ENCODE measurements at regions not wholly inside any gene's neighbourhood (a gene's known extent, or its start where the extent isn't known, plus 50 kb on each side); places are given as distances from the start of the nearest gene placed in this dataset.

DNA sequence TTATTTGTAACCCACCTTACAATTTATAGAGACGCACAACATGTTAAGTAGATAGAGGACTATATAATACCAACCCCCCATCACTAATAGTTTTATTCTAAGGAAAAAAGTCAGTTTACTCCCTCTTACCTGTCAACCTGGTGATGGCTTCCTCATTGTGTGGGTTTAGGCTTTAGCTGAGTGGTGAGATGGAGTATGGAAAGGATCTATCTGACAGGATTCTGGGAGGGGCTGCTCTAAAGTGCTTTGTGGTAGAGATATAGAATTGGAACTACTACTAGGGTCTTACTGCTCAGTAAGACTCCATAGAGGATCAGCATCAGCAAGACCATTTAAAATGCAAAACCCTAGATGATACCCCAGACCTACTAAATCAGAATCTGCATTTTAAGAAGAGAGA is 82.1 kb upstream of the IFNE start:
- Histone ChIP-seq H3K27me3 (peaks cover 0 to 4% of the 10 kb centered on the region in 2 donors), H3K36me3 (no peaks in the 10 kb centered on the region), H3K4me3 (no peak overlapping the region), H3K27ac (no peak overlapping the region), H3K4me1 (peaks cover 0 to 4% (median 2%) of the 10 kb centered on the region in 4 donors), H3K9me3 (no peaks in the 10 kb centered on the region)
- DNase-seq: no peak
- TF ChIP-seq, protein P1, sequence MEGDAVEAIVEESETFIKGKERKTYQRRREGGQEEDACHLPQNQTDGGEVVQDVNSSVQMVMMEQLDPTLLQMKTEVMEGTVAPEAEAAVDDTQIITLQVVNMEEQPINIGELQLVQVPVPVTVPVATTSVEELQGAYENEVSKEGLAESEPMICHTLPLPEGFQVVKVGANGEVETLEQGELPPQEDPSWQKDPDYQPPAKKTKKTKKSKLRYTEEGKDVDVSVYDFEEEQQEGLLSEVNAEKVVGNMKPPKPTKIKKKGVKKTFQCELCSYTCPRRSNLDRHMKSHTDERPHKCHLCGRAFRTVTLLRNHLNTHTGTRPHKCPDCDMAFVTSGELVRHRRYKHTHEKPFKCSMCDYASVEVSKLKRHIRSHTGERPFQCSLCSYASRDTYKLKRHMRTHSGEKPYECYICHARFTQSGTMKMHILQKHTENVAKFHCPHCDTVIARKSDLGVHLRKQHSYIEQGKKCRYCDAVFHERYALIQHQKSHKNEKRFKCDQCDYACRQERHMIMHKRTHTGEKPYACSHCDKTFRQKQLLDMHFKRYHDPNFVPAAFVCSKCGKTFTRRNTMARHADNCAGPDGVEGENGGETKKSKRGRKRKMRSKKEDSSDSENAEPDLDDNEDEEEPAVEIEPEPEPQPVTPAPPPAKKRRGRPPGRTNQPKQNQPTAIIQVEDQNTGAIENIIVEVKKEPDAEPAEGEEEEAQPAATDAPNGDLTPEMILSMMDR (IDR thresholded peaks at IDR 0.05): no peak
- no peak for TF ChIP-seq POLR2A (IDR thresholded peaks at IDR 0.05)

DNA sequence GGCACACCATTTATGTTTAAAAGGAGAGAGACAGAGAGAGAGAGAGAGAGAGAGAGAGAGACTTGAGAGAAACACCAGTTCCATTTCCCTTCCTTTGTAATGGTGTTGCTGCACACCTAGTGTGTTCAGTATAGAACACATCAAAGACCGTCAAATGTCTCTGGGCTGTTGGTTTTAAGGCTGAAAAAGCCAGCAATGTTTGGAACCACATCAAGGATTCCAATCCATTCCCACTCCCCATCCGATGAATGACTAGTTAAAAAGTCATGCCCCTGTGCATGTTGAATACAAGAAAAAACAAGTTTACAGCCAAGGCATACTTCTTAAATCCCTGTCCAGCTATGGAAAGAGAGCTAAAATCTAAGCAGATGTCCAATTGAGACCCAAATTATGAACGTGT is 83.0 kb upstream of the IFNE start:
- Histone ChIP-seq H3K4me1 (no peaks in the 10 kb centered on the region), H3K27ac (no peak overlapping the region), H3K4me3 (no peak overlapping the region), H3K9me3 (no peaks in the 10 kb centered on the region), H3K27me3 (peaks cover 0 to 1% of the 10 kb centered on the region in 2 donors), H3K36me3 (no peaks in the 10 kb centered on the region)
- DNase-seq: no peak
- TF ChIP-seq POLR2A (IDR thresholded peaks at IDR 0.05): no peak
- TF ChIP-seq, protein P1 (IDR thresholded peaks at IDR 0.05): no peak

DNA sequence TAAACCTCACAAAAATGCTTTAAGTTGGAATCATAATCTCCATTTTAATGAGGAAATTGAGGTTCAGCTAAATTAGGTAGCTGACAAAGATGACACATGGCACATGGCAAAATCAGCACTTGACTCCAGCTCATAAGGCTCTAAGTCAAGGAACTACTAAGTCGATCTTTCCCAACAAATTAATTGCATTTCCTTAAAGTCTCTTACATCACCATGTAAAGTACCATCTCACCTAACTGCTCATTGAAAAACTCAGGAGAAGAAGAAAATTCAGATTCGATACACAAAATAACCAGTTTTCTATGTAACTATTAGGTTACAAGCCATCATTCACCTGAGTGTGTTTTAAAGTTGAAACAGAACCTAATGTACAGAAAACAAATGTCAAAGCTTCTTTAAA is 85.8 kb upstream of the IFNE start:
- Histone ChIP-seq H3K27ac (no peak overlapping the region), H3K4me1 (no peaks in the 10 kb centered on the region), H3K36me3 (no peaks in the 10 kb centered on the region), H3K4me3 (no peak overlapping the region), H3K9me3 (no peaks in the 10 kb centered on the region), H3K27me3 (no peaks in the 10 kb centered on the region)
- no peak for DNase-seq
- TF ChIP-seq POLR2A (IDR thresholded peaks at IDR 0.05): no peak
- TF ChIP-seq, protein P1 (IDR thresholded peaks at IDR 0.05): no peak

DNA sequence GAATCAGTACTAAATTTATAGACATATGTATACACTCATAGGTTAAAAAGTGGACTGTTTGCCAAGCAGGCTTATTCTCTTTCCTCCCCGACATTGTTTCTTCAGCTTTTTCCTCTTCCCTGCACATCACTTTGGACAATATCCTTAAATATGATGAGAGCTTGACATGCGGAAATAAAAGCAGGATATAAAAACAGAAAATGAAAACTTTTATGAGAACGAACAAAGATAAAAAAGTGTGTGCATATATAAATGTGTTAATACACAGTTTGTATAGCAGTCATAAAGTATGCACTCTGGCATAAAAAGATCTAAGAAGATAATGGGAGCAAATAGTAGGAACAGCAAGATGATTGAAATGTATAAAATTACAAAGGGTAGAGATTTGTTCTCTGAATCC is 86.4 kb upstream of the IFNE start:
- no peak for TF ChIP-seq POLR2A (IDR thresholded peaks at IDR 0.05)
- TF ChIP-seq, protein P1 (IDR thresholded peaks at IDR 0.05): no peak
- Histone ChIP-seq H3K9me3 (no peaks in the 10 kb centered on the region), H3K27ac (no peak overlapping the region), H3K36me3 (no peaks in the 10 kb centered on the region), H3K4me1 (no peaks in the 10 kb centered on the region), H3K27me3 (no peaks in the 10 kb centered on the region), H3K4me3 (no peak overlapping the region)
- DNase-seq: no peak

DNA sequence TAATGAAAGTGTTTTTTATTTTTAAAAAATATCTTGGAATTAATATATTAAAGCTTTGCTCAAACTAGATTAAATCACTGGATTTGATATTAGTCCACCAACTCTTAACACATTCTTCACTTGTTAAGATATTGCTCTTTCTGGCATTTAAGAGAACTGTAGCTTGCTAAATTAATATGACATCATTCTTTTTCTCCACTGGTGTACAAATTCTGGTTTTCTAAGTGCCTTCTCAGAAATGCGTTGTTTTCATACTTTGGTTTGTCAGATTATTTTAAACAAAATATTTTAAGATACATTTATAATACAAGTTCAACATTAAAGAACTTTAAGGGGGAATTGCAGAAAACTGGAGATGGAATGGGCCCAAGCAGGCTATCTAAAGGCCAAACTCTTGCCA is 87.6 kb upstream of the IFNE start:
- DNase-seq: no peak
- Histone ChIP-seq H3K4me3 (no peak overlapping the region), H3K4me1 (no peaks in the 10 kb centered on the region), H3K36me3 (no peaks in the 10 kb centered on the region), H3K9me3 (no peaks in the 10 kb centered on the region), H3K27ac (no peak overlapping the region), H3K27me3 (no peaks in the 10 kb centered on the region)
- TF ChIP-seq, protein P1 (IDR thresholded peaks at IDR 0.05): no peak
- no peak for TF ChIP-seq POLR2A (IDR thresholded peaks at IDR 0.05)

DNA sequence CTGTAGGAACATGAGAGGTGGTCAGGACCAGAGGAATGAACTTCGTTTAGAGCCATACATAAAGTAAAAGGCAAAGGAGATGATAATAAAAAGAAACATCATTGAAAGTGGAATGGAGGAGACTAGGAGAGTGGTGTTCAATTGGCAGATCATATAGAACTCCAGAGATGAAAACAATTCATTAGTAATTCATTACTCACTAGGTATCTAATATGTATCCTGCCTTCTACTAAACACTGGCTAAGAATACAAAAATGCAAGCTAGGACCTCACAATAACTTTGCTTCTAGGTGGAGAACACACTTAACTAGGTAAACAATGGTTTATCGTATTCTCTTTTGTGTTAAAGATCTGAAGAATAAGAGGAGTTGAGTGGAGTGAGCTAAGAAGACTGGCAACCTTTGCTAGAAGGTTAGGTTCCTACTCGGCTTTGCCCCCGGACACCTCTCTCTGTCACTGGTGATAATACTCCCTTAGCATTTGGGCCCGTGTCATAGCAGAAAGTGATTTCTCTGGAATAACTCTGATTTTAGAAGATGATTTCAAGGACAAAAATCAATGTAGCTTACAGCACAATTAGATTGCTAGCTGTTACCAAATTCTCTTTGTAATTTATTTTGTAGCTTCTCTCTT is 88.6 kb upstream of the IFNE start:
- H3K9me3 ChIP-seq: no peaks in the 10 kb centered on the region
- TF ChIP-seq, protein P1 (IDR thresholded peaks at IDR 0.05): no peak
- TF ChIP-seq POLR2A (IDR thresholded peaks at IDR 0.05): no peak
- H3K27ac ChIP-seq: no peak overlapping the region
- no peaks in the 10 kb centered on the region for H3K4me1 ChIP-seq
- no peak overlapping the region for H3K4me3 ChIP-seq
- no peaks in the 10 kb centered on the region for H3K27me3 ChIP-seq
- H3K36me3 ChIP-seq: no peaks in the 10 kb centered on the region
- no peak for DNase-seq
